D721Med (cell line): ENCODE measurements at regions not wholly inside any gene's neighbourhood (a gene's known extent, or its start where the extent isn't known, plus 50 kb on each side); places are given as distances from the start of the nearest gene placed in this dataset.

ENCODE experiments used
- DNase-seq: peaks from one replicate; pipeline ENCODE4 v3.0.0; 2011; ENCODE audit warnings: low spot score; ENCODE audit not compliant: insufficient read length
- FAIRE-seq: peaks from 2 replicates; lab custom pipeline; 2011; peaks lifted over from hg19 to GRCh38; lab: Jason Lieb, UNC
- CTCF ChIP-seq: IDR thresholded peaks from 2 replicates; pipeline ENCODE4 v1.5.1; 2012; ENCODE audit warnings: mild to moderate bottlenecking, control low read depth; ENCODE audit not compliant: insufficient read depth; ENCODE audit errors: missing control alignments

GRCh38 chr1:67626861-67627235, 58.2 kb upstream of the GADD45A start:
- no peak for FAIRE-seq
- no peak for DNase-seq
- no peak for TF ChIP-seq CTCF

GRCh38 chr1:67627336-67627735, 57.7 kb upstream of the GADD45A start:
- FAIRE-seq = no peak
- TF ChIP-seq CTCF = no peak

GRCh38 chr1:67627906-67628305, 57.1 kb upstream of the GADD45A start:
- FAIRE-seq (no peak), DNase-seq (no peak)
- no peak for TF ChIP-seq CTCF

More at GRCh38 chr1:67627336-67627735, 57.7 kb upstream of the GADD45A start:
- DNase-seq = no peak

- FAIRE-seq (no peak), DNase-seq (no peak)
- TF ChIP-seq CTCF = no peak
Observed at GRCh38 chr1:67629370-67630075, 55.5 kb upstream of the GADD45A start.

- no peak for TF ChIP-seq CTCF
- DNase-seq = no peak
- FAIRE-seq = no peak
Observed at GRCh38 chr1:67630438-67631045, 54.5 kb upstream of the GADD45A start.

GRCh38 chr1:67632356-67632755, 52.6 kb upstream of the GADD45A start:
- DNase-seq (no peak), FAIRE-seq (no peak)
- TF ChIP-seq CTCF = no peak
